NCI-H1105 (cell line): ENCODE measurements at regions not wholly inside any gene's neighbourhood (a gene's known extent, or its start where the extent isn't known, plus 50 kb on each side); places are given as distances from the start of the nearest gene placed in this dataset.
"Not testable (repeated sequence)": the region's sequence is repeated elsewhere in the genome, so short reads cannot be mapped to it uniquely, and the experiment has no call there.

Source experiments
- DNase-seq: peaks from one replicate; lab custom pipeline; 2025; lab: John Stamatoyannopoulos, UW

GRCh38 chr6:71007298-71007697, 50.4 kb upstream of the B3GAT2 start:
- DNase-seq, result not testable (repeated sequence)

GRCh38 chr6:71011871-71012371, 55.1 kb upstream of the B3GAT2 start:
- no peak for DNase-seq

GRCh38 chr6:71012866-71013469, 56.1 kb upstream of the B3GAT2 start:
- DNase-seq, result peak; percentile 59

GRCh38 chr6:71015392-71015791, 58.5 kb upstream of the B3GAT2 start:
- no peak for DNase-seq

GRCh38 chr6:71028236-71028876, 71.5 kb upstream of the B3GAT2 start:
- DNase-seq, result no peak

- DNase-seq, result no peak
Measured at GRCh38 chr6:71028877-71029252, 72.0 kb upstream of the B3GAT2 start.

- DNase-seq, result no peak
Measured at GRCh38 chr6:71029555-71029954, 72.7 kb upstream of the B3GAT2 start.

GRCh38 chr6:71031912-71032311, 75.1 kb upstream of the B3GAT2 start:
- DNase-seq, result no peak

- DNase-seq, result no peak
Measured at GRCh38 chr6:71033171-71033570, 76.3 kb upstream of the B3GAT2 start.

- DNase-seq, result no peak
Measured at GRCh38 chr6:71033890-71034289, 77.0 kb upstream of the B3GAT2 start.

- no peak for DNase-seq
Measured at GRCh38 chr6:71034563-71035345, 77.9 kb upstream of the B3GAT2 start.

- no peak for DNase-seq
Measured at GRCh38 chr6:71035871-71036270, 79.0 kb upstream of the B3GAT2 start.

GRCh38 chr6:71038711-71039344, 82.0 kb upstream of the B3GAT2 start:
- no peak for DNase-seq

- no peak for DNase-seq
Measured at GRCh38 chr6:71040043-71040442, 83.2 kb upstream of the B3GAT2 start.

- no peak for DNase-seq
Measured at GRCh38 chr6:71040841-71041240, 84.0 kb upstream of the B3GAT2 start.

GRCh38 chr6:71043902-71044301, 87.0 kb upstream of the B3GAT2 start:
- DNase-seq, result no peak

- DNase-seq, result no peak
Measured at GRCh38 chr6:71044753-71045152, 87.9 kb upstream of the B3GAT2 start.

GRCh38 chr6:71045296-71045695, 88.4 kb upstream of the B3GAT2 start:
- no peak for DNase-seq

GRCh38 chr6:71047417-71047816, 90.6 kb upstream of the B3GAT2 start:
- no peak for DNase-seq

- DNase-seq, result no peak
Measured at GRCh38 chr6:71048320-71049164, 91.7 kb upstream of the B3GAT2 start.

GRCh38 chr6:71049198-71049770, 92.4 kb upstream of the B3GAT2 start:
- no peak for DNase-seq
